ENCODE measurements at regions not wholly inside any gene's neighbourhood (a gene's known extent, or its start where the extent isn't known, plus 50 kb on each side); places are given as distances from the start of the nearest gene placed in this dataset.
A peak's percentile ranks its signal among the peaks of the same experiment; 100 is the strongest.

DNA sequence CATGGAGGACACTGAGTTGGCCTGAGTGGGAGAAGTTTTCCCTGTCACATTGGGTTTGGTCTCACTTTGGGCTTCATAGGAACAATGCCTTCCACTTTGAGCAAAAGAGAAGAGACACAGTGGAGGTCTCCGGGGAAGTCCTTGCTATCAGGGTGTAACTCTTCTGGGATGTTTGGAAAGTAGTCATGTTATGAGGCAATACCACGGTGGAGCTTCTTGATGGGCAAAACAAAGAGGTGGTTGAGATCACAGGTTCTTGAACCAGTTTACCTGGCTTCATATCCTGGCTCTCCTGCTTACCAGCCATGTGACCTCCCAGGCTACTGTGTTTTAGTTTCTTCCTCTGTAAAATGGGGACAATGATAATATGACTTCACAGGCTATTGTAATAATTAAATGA, 478.6 kb downstream of the SLC4A3 start (continued):
- TF ChIP-seq, protein P1, sequence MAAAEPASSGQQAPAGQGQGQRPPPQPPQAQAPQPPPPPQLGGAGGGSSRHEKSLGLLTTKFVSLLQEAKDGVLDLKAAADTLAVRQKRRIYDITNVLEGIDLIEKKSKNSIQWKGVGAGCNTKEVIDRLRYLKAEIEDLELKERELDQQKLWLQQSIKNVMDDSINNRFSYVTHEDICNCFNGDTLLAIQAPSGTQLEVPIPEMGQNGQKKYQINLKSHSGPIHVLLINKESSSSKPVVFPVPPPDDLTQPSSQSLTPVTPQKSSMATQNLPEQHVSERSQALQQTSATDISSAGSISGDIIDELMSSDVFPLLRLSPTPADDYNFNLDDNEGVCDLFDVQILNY (CRISPR knock-in tag; IDR thresholded peaks at IDR 0.05) = no peak
- TF ChIP-seq MAZ (CRISPR knock-in tag; conservative IDR thresholded peaks at IDR 0.05 in 1 of 2, IDR thresholded peaks at IDR 0.05 in 1 of 2) = no peak
- no peak for TF ChIP-seq ZNF133 (CRISPR knock-in tag; IDR thresholded peaks at IDR 0.05)
- no peak for TF ChIP-seq GTF2E2 (tag; IDR thresholded peaks at IDR 0.05)
- TF ChIP-seq PCBP2 (IDR thresholded peaks at IDR 0.05; ENCODE audit: low read depth, low read length, poor library complexity, severe bottlenecking) = no peak

DNA sequence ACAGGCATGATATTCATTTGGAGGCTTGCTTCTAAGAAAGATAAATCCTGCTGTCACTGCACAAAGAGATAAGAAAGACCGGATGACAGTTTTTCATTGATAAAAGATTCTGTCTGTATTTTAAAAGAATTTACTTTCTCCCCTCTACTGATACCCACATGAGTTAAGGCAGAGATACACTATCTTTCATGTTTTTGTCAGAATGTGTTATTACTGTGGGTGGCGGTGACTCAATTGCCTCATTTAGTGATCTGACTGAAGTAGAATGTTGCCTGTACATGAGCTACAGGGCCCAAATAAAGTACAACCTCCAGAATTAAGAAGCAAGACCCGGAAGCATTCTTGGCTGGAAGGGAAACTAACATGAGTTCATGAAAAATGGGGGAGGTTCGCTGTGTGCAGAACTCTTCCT, 480.0 kb downstream of the SLC4A3 start:
- Histone ChIP-seq H3K4me2 (ENCODE audit: insufficient read depth, low read length) (no peak overlapping the region), H3K4me3 (no peak overlapping the region), H3K9me1 (ENCODE audit: control insufficient read depth, insufficient read depth, low read length) (no peaks in the 10 kb centered on the region), H3K27me3 (ENCODE audit: control insufficient read depth in 2 of 2, insufficient read depth in 2 of 2, low read length in 2 of 2) (no peaks in the 10 kb centered on the region; a peak in 1 of 5 replicates), H3K36me3 (ENCODE audit: control insufficient read depth, insufficient read depth, low read length) (no peaks in the 10 kb centered on the region), H3K79me2 (ENCODE audit: control insufficient read depth, insufficient read depth, low read length) (no peaks in the 10 kb centered on the region), H3K4me1 (replicated peaks in 1 of 2; ENCODE audit: control insufficient read depth in 2 of 2, insufficient read depth in 2 of 2, low read length in 2 of 2) (peaks cover 0 to 3% of the 10 kb centered on the region in 2 experiments; a peak in 1 of 5 replicates), H2AFZ (ENCODE audit: low read depth, low read length) (no peak overlapping the region), H4K20me1 (replicated peaks; ENCODE audit: control insufficient read depth, insufficient read depth, low read length) (no peaks in the 10 kb centered on the region), H3K9me3 (replicated peaks; ENCODE audit: control insufficient read depth, insufficient read depth, low read depth, low read length) (no peaks in the 10 kb centered on the region), H3K27ac (ENCODE audit: extremely low read depth, low read depth, low read length) (no peak overlapping the region), H3K9ac (ENCODE audit: insufficient read depth in 1 of 2, low read depth in 2 of 2, low read length in 2 of 2) (no peak overlapping the region)
- in situ Hi-C loops (cut with MboI) (no loop called here), intact Hi-C loops (cut with micrococcal nuclease) (no loop called here)
- FAIRE-seq (no peak), DNase-seq (ENCODE audit: extremely low read depth in 1 of 4, low spot score in 3 of 4) (peak in 2 of 4 experiments; percentile 5 to 6), ATAC-seq (no peak)
- CTCF ChIA-PET (ENCODE audit: low intra/inter-chr PET ratio) = no interaction called here
- no TSS peak for BruUV-seq (replicated peaks)
- POLR2A ChIA-PET = no interaction called here
- WGBS (ENCODE audit: insufficient coverage, low coverage, missing lambda C conversion rate) = 0% methylated on average over 4 of the region's 4 CpGs
- TF ChIP-seq, protein P2, sequence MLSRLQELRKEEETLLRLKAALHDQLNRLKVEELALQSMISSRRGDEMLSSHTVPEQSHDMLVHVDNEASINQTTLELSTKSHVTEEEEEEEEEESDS (CRISPR knock-in tag; IDR thresholded peaks at IDR 0.05) = no peak
- TF ChIP-seq ZNF717 (CRISPR knock-in tag; IDR thresholded peaks at IDR 0.05) (no peak), NR2C2 (CRISPR knock-in tag; IDR thresholded peaks at IDR 0.05) (no peak), NR2C2 (tag; IDR thresholded peaks at IDR 0.05) (peak; percentile 83), LEF1 (IDR thresholded peaks at IDR 0.05) (no peak), CCNT2 (IDR thresholded peaks at IDR 0.05; ENCODE audit: borderline replicate concordance, extremely low read depth, insufficient read length, low read depth, low read length) (peak; percentile 51), KHSRP (IDR thresholded peaks at IDR 0.05) (no peak), GATAD2B (IDR thresholded peaks at IDR 0.05; ENCODE audit: borderline replicate concordance) (no peak), POU5F1 (IDR thresholded peaks at IDR 0.05; ENCODE audit: borderline replicate concordance, low read depth, low read length, partially characterized antibody) (no peak), MCM5 (IDR thresholded peaks at IDR 0.05; ENCODE audit: low read depth) (no peak), ZNF174 (CRISPR knock-in tag; IDR thresholded peaks at IDR 0.05) (no peak), ELF2 (CRISPR knock-in tag; IDR thresholded peaks at IDR 0.05) (no peak)
- TF ChIP-seq, protein P3, sequence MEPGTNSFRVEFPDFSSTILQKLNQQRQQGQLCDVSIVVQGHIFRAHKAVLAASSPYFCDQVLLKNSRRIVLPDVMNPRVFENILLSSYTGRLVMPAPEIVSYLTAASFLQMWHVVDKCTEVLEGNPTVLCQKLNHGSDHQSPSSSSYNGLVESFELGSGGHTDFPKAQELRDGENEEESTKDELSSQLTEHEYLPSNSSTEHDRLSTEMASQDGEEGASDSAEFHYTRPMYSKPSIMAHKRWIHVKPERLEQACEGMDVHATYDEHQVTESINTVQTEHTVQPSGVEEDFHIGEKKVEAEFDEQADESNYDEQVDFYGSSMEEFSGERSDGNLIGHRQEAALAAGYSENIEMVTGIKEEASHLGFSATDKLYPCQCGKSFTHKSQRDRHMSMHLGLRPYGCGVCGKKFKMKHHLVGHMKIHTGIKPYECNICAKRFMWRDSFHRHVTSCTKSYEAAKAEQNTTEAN (CRISPR knock-in tag; IDR thresholded peaks at IDR 0.05) = no peak
- TF ChIP-seq, protein P4, sequence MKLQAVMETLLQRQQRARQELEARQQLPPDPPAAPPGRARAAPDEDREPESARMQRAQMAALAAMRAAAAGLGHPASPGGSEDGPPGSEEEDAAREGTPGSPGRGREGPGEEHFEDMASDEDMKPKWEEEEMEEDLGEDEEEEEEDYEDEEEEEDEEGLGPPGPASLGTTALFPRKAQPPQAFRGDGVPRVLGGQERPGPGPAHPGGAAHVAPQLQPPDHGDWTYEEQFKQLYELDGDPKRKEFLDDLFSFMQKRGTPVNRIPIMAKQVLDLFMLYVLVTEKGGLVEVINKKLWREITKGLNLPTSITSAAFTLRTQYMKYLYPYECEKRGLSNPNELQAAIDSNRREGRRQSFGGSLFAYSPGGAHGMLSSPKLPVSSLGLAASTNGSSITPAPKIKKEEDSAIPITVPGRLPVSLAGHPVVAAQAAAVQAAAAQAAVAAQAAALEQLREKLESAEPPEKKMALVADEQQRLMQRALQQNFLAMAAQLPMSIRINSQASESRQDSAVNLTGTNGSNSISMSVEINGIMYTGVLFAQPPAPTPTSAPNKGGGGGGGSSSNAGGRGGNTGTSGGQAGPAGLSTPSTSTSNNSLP (IDR thresholded peaks at IDR 0.05; ENCODE audit: borderline replicate concordance, low read depth, low read length) = no peak

All from K562 (cell line).